Uterus (tissue), 2 donors: ENCODE measurements at regions not wholly inside any gene's neighbourhood (a gene's known extent, or its start where the extent isn't known, plus 50 kb on each side); places are given as distances from the start of the nearest gene placed in this dataset.

Source experiments
- CTCF ChIP-seq, 4 experiments: fragments of 200-600 bp in 2 of 4; fragments of 450-650 bp in 2 of 4; sonication (generic) in 2 of 4; IDR thresholded peaks; one replicate each; pipeline ENCODE4 v1.5.1; 2016 to 2019; ENCODE audit warnings: antibody characterized with exemption in 4 of 4, mild to moderate bottlenecking in 2 of 4, moderate library complexity in 1 of 4
- POLR2A ChIP-seq, 2 donors: fragments of 450-650 bp; IDR thresholded peaks; one replicate each; pipeline ENCODE4 v1.6.1; 2016; ENCODE audit warnings: antibody characterized with exemption in 2 of 2, mild to moderate bottlenecking in 1 of 2, moderate library complexity in 1 of 2

GRCh38 chr15:29988701-29989100, 94.1 kb upstream of the GOLGA8J start:
- no peak for TF ChIP-seq POLR2A (IDR thresholded peaks at IDR 0.05)
- TF ChIP-seq CTCF (IDR thresholded peaks at IDR 0.05): no peak
